ENCODE measurements at regions not wholly inside any gene's neighbourhood (a gene's known extent, or its start where the extent isn't known, plus 50 kb on each side); places are given as distances from the start of the nearest gene placed in this dataset.

DNA sequence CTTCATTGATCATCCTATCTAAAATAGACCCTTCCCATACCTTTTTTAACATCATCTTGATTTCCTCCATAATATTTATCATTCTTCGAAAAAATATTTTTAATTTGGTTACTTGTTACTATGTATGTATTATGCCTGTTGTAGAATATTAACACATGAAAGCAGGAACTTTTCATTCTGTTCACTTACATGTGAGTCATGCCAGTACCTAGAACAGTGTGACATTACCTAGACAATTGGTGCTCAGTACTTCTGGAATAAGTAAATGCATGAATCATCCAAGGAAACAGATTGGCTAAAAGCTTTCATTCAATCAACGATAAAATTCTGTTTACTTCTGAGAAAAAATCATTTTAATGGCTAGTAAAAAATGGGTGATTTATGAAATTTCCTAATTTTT, 76.4 kb downstream of the CXXC4 start:
- no peak for DNase-seq (ENCODE audit: low spot score)

DNA sequence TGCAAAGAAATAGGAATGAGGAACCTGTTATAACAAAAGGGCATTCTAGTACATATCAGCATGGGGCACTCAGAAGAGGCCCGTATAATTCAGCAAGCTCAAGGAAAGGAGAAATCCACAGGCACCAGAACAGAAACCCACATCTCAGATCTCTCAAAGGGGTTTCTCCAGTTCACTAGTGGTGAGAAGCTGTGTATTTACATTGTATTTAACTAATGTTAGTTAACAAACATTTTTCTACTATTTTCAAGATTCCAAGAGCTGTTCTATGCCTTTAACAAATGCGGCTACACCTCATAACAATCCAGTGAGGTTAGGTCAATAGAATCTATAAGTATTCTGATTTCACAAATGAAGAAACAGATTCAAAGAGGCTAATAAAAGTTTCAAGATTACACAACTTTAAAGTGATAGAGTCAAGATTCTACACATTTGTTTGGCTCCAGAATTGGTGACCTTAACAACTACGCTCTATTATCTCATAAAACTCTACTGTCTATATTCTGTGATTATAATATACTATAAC, 77.3 kb downstream of the CXXC4 start:
- no peak for DNase-seq (ENCODE audit: low spot score)

DNA sequence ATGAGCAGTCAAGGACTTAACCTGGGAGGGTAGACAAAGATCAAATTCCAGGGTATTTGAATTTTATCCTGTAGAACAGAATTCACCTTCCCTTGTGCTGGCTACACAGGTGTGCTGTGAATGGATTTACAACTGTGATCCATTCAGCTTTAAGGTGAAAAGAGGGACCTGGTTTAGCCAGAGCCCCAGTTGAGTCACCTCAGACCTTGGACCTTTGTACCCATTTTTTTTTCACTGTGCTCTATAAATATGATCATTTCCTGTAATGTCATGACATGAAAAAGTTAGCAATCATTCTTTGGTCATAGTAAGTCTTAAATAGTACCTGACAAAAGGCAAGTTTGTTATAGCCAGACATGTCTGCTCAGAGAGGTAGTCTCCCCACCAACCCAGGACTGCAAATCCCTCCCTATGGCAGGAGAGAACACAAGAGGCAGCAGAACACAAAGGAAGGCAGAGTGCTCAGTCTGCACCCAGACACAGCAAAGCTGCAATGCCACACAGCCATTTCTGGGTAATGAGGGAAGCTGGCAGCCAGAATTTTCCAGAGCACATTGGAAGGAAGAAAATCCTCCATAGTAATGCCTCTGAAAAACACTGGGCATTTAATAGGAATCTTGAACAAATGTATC, 77.9 kb downstream of the CXXC4 start:
- no peak for DNase-seq (ENCODE audit: low spot score)

DNA sequence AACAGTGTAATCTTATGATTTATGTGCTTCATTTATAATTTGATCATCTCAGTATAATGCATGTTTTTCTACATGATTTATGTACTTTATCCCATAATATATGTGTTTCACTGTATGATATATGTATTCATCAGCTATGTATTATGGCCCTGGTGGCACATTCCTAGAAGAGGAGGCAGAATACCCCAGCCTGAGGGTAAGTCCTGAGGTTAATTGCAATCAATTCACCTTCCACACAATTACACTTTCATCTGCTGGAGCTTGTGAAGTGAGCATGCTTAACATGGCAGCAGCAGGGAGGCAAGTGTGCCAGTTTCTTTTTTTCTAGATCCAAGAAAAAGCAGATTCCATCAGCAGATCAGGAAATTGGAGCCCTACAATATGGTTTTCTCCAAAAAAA, 81.2 kb downstream of the CXXC4 start:
- DNase-seq (ENCODE audit: low spot score) = no peak

DNA sequence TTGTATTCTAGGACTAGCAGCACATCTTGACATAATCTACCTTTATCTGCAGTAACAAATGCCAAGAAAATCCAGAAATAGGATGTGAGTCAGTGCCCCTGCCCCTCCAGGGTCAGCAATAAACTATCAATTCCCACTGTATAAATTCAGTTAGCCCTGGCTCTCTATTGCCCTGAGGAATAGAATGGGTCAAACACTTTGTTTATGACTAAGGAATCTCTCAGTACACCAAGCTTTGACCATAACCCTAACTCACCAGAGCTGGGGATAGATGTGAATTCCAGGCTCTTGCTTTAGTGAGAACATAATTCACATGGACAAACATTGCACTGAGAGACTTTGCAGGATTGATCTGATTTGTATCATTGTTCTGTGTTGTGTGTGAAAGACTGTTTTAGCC, 82.3 kb downstream of the CXXC4 start:
- DNase-seq (ENCODE audit: low spot score) = no peak

DNA sequence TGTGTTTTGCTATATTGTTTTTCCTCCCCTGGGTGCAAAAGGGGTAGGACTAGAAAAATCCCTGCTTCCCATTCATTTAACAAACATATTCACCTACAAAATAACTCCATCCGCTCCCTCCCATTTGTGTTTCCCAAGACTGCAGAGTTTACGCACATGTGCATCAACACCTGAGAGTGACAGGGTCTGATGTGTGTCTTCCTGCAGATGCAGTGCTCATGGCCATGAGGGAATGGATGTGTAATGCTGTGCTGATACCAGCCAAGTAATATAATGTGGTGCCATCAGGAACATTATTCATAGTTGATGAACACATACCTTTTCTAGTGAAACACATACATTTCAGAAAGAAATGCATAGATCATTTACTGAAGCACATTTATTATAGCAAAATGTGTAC, 83.2 kb downstream of the CXXC4 start:
- no peak for DNase-seq (ENCODE audit: low spot score)

DNA sequence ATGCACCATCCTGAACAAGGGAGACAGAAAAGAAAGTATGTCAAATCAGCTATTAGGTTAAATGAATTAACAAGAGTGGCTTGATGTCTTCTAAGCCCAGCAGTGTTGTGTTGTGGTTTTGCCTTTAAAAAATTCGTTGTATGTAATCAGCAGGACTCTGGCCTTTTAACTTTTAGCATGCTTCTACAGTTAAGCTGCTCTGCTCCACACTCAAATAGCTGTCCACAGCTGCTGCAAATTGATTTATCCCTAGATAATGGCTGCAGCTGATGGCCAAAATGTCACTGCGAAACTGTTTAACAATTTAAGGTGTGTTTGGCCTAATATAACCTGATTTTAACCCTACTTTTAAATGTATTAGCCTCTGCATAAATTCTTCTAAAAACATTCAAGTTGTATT, 85.8 kb downstream of the CXXC4 start:
- no peak for DNase-seq (ENCODE audit: low spot score)

DNA sequence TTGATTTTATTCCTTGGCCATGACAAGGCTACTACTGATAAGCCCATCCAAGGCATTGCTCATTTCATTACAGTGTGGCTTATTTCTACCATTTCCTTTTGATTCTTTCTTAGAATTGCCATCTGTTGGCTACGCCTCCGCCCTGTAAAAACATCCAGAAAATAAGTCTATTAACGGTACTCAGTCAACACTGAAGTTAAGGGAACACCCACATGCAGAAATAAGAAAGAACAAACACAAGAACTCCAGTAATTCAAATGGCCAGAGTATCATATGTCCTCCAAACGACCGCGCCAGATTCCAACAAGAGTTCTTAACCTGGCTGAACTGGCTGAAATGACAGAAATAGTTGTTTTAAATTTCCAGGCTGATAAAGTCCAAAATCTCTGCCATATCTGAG, 90.3 kb downstream of the CXXC4 start:
- no peak for DNase-seq (ENCODE audit: low spot score)

DNA sequence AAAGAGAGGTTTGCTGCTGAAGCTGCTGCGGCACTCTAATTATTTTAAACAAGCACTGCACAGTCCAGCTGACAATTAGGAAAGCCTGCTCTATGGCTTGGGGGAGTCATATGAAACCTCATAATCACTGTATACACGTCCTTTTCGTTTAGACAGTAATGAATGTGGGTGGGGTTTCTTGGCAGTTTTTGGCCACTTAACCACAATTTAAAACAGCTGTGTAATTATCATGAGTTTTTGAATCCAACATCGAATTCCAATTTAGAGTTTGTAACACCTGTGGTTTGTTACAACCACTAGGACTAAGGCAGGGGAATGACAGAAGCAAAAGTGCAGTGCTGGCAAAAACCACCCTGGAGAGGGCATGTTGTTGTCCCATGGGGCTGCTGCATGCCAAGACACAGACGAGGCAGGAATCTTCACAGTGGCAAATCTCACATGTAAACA, 99.5 kb downstream of the CXXC4 start:
- DNase-seq (ENCODE audit: low spot score) = no peak

DNA sequence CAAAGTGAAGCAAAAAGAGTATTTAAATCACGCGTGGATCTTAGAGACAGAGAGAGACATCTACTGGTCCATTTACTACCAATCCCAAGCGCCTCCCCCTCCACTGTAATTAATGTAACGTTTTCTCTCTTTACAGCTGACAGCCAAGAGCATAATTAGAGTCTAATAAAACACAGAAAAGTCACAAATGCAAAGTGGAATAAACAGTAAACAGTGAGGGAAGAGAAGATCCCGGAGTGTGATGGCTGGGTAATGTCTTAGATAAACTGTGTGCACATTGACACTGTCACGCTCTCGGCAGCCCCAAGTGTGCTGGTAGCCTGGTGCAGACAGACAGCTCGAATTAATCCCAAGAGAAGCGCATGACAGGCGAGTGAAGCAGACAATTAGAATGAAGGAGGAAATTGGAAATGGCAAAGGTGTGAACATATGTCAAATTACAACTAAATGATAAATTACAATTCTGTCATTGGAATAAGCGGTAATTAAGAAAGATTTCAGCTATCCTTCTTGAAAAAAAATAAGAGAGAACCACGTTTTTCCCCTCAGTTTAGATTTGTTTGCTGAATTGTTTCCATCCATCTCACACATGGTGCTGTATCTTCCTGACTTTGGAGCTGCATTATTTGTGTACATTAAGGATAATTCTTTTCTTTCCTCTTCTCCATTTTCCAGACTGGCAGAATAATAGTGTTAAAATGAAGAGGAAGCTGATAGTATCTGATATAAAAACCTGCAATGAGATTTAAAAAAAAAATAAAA, 100.1 kb downstream of the CXXC4 start:
- DNase-seq (ENCODE audit: low spot score) = no peak

DNA sequence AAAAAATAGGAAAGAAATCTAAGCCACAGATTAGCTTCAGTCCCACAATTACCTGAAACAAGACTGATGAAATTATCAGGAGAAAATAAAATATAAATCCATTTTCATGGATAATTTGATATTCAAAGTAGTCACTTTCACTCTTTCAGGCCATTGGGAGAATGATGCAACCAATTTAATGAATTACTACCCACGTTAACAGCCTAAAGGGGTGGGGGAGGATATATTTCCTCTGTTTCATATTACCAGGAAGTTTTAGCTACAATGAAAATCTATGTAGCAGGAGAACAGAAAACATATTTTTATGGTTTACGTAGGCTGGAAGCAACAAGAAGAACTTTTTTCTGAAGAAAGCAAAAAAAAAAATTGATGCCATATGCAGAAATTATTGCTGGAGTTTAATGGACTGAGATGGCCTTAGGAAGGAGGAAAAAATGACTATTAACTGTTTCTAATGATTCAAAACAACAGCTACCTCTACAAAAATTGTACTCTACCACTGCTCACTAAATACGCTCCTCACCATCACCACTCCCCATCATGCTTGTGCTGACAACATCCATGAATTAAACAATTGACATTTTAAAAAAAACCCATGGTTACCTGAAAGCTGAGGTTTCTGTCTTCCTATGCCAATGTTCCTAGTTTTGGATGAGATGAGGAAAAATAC, 100.9 kb downstream of the CXXC4 start:
- DNase-seq (ENCODE audit: low spot score) = no peak

DNA sequence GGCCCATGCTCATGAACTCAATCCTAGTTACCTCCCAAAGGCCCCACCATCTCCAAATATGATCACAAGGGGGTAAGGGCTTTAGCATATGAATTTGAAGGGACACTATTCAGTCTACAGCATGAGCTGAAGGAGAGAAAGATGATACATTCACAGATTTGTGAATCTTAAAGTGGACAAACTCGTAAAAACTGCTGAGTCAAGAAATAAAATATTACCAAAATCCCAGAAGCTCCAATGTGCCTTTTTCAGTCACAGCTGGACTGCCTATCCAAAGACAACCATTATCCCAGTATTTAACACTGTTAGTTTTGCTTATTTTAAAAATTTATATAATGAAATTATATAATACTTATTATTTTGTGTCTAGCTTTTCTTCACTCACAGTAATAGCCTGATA, 109.0 kb downstream of the CXXC4 start:
- DNase-seq (ENCODE audit: low spot score) = no peak

DNA sequence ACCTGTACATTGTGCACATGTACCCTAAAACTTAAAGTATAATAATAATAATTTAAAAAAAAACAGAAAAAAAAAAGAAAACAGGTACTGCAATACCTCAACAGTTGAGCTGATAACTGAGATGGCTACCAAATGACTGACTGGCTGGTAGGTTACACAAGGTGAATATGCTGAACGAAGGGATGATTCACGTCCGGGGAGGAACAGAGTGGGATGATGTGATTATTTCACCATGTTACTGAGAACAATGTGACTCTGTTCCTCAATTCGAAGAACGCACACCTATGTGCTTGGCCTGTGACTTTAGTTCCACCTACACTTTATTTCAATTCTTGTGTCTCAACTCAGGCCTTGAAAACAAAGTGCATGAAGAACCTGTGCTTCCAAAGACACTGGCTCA, 111.7 kb downstream of the CXXC4 start:
- no peak for DNase-seq (ENCODE audit: low spot score)

DNA sequence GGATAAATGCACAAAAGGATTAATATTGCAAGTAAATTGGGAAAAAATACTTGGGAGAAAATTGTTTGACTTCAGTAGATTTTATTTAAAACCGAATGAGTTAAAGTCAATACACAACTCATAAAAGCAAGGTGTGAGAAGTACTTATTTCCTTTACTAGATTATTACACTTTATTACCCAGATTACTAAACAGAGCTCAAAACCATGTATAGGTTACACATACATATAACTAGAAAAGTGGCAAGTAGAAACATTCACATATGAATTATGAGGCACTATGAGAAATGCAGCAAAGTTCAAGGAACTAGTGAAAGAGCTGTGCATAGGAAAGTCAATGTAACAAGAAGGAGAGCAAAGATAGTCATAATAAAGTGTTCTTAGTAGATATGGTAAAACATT, 113.0 kb downstream of the CXXC4 start:
- no peak for DNase-seq (ENCODE audit: low spot score)

DNA sequence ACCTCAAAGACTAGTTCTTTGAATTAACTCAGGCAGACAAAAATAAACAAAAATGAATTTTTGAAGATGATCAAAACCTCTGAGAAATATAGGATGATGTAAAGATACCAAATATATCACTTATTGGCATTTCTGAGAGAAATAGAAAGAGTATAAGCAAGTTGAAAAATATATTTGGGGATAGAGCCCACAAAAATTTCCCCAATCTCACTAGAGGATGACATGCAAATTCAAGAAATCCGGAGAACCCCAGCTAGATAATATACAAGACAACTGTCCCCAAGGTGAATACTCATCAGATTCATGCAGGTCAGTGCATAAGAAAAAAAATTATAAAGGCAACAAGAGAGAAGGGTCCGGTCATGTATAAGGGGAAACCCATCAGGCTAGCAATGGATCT, 129.1 kb downstream of the CXXC4 start:
- DNase-seq (ENCODE audit: low spot score) = no peak

DNA sequence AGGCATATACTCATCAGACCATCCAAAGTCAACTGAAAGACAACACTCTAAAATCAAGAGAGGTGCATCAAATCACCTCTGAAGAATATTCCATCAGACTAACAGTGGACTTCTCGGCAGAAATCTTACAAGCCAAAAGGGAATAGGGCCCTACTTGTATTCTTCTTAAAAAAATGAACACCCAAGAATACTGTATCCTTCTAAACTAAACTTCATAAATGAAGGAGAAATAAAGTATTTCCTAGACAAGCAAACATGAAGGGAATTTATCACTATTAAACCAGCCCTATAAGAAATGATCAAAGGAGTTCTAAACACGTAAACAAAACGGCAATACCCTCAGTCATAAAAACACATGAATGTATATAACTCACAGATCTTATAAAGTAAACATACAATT, 141.2 kb downstream of the CXXC4 start:
- no peak for DNase-seq (ENCODE audit: low spot score)

DNA sequence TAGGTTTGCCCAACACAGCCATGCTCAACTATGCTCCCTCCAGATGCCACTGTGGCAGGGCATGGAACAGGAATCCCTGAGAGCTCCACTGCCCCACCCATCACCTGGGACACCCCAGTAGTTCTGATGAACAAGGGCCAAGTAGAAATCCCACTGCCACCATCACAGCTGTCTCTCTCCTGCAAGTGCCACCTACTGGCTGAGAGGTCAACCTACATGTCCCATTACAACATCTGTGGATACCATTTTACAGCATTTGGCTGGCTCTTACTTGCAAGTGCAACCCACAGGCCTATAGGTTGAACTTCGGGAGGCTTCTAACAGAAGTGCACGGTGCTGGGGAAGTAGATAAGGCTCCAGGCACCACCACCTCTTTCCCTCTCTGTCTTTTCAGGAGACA, 142.5 kb downstream of the CXXC4 start:
- no peak for DNase-seq (ENCODE audit: low spot score)

DNA sequence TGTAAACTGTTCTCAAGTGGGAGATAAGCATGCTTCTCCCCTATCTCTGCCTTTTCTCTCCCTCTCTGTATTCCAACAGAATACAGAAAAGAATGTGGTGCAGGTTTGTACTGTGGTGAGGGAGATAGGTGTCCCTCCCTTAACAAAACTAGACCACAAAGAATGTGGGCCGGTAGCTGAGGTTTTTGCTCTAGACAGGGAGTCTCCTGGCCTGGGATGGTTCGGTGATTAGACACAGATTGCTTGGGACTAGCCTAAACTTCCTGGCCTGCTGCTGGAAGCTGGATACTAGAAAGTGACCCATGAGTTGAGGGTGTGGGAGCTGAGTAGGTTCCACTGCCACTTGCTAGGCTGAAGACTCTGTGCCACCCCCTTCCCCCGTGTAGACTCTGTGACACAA, 143.0 kb downstream of the CXXC4 start:
- DNase-seq (ENCODE audit: low spot score) = no peak

DNA sequence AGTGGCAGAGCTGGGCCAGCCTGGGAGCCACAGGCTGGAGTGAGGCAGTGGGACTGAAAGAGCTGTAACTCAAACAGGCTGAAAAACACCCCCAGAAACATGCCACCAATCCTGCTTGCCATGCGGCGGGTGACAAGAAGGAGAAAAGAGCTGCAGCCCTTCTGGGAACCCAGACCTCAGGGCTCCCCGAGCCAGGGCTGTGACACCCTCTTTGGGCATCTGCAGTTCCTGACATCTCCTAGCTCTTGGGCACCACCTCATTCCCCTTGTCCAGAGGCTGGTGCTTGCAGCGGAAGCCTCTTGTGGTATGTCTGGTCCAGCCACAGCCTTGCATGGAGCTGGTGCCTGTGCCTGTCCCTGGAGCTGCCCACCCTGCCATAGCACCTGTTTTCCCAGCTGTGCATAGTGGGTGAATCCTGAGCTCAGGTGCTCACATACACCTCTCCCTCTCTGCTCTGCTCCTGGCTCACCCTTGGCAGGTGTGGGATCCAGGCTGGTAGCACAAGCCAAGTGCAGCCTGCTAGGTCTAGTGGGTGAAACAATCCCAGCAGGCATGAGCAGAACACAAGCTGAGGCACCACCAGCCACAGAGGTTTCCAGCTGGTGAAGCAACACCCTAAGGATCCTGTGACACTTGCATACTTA, 149.0 kb downstream of the CXXC4 start:
- DNase-seq (ENCODE audit: low spot score) = no peak

DNA sequence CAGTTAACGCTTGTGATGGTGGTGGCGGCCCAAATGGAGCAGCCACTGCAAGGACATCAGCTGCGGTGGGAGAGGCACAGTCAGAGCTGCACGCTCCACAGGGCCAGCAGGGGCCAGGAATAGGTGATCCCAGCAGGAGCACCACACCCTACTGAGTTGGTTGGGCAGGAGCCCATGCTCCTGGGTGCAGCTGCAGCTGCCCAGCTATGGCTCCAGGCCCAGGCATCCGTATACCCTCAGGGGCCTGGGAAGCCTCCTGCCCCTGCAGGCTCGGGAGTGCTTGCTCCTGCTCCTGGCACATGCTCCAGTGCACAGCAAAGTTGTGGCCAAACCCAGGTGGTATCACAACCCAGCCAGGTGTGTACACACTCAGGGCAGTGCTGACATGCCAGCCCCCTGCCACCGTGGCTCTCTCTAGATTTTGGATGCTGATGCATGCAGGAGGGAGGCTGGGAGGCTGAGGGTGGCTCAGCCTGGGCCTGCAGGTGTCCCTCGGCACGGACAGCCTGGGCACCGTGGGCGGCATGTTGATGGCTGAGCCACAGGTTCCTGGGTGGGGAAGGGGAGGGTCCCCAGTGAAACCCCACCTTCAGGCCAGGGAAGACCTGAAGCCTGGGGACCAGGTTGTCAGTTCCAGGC, 150.2 kb downstream of the CXXC4 start:
- no peak for DNase-seq (ENCODE audit: low spot score)

DNA sequence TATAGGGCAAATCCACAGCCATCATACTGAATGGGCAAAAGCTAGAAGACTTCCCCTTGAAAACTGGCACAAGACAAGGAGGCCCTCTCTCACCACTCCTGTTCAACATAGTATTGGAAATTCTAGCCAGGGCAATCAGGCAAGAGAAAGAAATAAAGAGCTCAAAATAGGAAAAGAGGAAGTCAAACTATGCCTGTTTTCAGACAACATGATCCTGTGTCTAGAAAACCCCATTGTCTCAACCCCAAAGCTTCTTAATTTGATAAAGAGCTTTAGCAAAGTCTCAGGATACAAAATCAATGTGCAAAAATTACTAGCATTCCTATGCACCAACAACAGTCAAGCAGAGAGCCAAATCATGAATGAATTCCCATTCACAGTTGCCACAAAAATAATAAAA, 160.3 kb downstream of the CXXC4 start:
- DNase-seq (ENCODE audit: low spot score) = no peak
